ENCODE measurements at regions not wholly inside any gene's neighbourhood (a gene's known extent, or its start where the extent isn't known, plus 50 kb on each side); places are given as distances from the start of the nearest gene placed in this dataset.
A peak's percentile ranks its signal among the peaks of the same experiment; 100 is the strongest.

DNA sequence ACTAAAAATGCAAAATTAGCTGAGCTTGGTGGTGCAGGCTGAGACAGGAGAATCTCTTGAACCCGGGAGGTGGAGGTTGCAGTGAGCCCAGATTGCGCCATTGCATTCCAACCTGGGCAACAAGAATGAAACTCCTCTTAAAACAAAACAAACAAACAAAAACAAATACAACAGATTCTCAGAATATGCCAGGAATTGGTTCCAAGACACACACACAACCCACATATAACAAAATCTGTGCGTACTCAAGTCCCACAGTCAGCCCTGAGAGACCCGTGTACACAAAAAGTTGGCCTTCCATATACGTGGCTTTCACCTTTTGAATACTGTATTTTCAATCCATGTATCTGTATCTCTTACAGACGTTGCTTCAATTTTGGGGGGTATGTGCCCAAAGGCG lies 98.9 kb upstream of the MARCKS start:
- H2BK5ac ChIP-seq (ENCODE audit: low read depth, low read length, poor library complexity, severe bottlenecking), result no peak overlapping the region
- no peak overlapping the region for H2AK5ac ChIP-seq (ENCODE audit: low read length, severe bottlenecking)
- no peak overlapping the region for H3K4me2 ChIP-seq (ENCODE audit: low read length, poor library complexity, severe bottlenecking)
- no peak overlapping the region for H4K91ac ChIP-seq (ENCODE audit: low read length)
- H3K4ac ChIP-seq (ENCODE audit: low read depth in 1 of 2, low read length in 2 of 2), result no peak overlapping the region
- no peak overlapping the region for H3K9ac ChIP-seq (ENCODE audit: low read length)
- no peaks in the 10 kb centered on the region for H3K27me3 ChIP-seq (ENCODE audit: control insufficient read depth in 1 of 2, insufficient read depth in 1 of 2, low read length in 2 of 2)
- no peak overlapping the region for H2BK120ac ChIP-seq (ENCODE audit: low read depth, low read length)
- H3K4me3 ChIP-seq (ENCODE audit: insufficient read depth in 1 of 2, low read depth in 1 of 2, low read length in 2 of 2), result no peak overlapping the region
- no peaks in the 10 kb centered on the region for H3K36me3 ChIP-seq (ENCODE audit: control insufficient read depth in 1 of 2, insufficient read depth in 2 of 2, low read depth in 1 of 2, low read length in 2 of 2)
- no peak overlapping the region for H3K23ac ChIP-seq (ENCODE audit: low read length in 2 of 2)
- no peaks in the 10 kb centered on the region for H3K79me1 ChIP-seq (replicated peaks; ENCODE audit: low read length, poor library complexity, severe bottlenecking)
- no peak overlapping the region for H3K14ac ChIP-seq (ENCODE audit: low read length in 2 of 2)
- no peaks in the 10 kb centered on the region for H3K4me1 ChIP-seq (ENCODE audit: control insufficient read depth, insufficient read depth, low read depth, low read length)
- H2BK12ac ChIP-seq (ENCODE audit: low read length in 2 of 2), result no peak overlapping the region
- H3K27ac ChIP-seq (ENCODE audit: low read length, poor library complexity, severe bottlenecking), result no peak overlapping the region
- no peak for DNase-seq
- H4K8ac ChIP-seq (ENCODE audit: low read length), result no peak overlapping the region
- no peaks in the 10 kb centered on the region for H3K9me3 ChIP-seq (ENCODE audit: control insufficient read depth, low read length)
- no peak overlapping the region for H2AFZ ChIP-seq (ENCODE audit: low read depth, low read length)
- no peak overlapping the region for H2BK15ac ChIP-seq (ENCODE audit: low read depth, poor library complexity, severe bottlenecking)
- no peak overlapping the region for H3K18ac ChIP-seq (ENCODE audit: low read depth in 1 of 2, low read length in 2 of 2)
- 82% methylated on average over 5 of the region's 7 CpGs for WGBS

DNA sequence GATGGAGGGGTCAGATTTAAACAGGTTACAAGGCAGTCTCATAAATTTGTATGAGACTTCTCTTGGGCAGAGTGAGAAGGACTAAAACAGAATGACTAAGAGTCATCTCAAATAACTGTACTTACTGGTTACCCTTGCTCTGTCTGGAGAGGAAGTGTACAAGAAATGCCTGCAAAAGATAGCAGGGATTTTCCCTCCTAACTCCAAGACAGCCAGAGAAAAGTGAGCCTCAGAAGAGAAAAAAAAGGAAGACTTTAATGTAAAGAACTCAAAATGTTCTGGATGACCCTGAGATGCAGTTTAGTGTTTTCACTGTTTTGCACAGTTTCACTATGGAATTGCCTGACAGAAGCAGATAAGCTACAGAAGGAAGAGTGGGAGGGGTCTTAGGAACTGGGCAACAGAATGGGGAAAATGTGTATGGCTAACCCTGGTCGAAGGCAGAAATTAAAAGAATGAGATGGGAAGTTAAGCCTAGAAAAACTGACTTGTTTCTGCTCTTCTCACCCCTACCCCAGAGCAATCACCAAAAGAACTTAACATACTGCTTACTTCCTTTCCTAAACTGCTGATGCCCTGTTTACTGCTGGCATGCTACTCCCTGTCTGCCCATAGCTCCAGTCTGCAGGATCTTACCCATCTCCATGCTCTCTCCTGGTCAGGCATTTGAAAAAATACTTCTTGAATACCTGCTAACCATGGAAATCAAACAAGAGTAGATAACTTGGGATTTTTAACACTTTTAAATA lies 98.1 kb upstream of the MARCKS start:
- WGBS, result 80% methylated on average over 1 of the region's 1 CpG
- H4K91ac ChIP-seq (ENCODE audit: low read length), result no peak overlapping the region
- no peak overlapping the region for H2BK12ac ChIP-seq (ENCODE audit: low read length in 2 of 2)
- H3K79me1 ChIP-seq (replicated peaks; ENCODE audit: low read length, poor library complexity, severe bottlenecking), result no peaks in the 10 kb centered on the region
- no peak overlapping the region for H3K4me2 ChIP-seq (ENCODE audit: low read length, poor library complexity, severe bottlenecking)
- no peak overlapping the region for H2BK120ac ChIP-seq (ENCODE audit: low read depth, low read length)
- no peak for DNase-seq
- no peaks in the 10 kb centered on the region for H3K27me3 ChIP-seq (ENCODE audit: control insufficient read depth in 1 of 2, insufficient read depth in 1 of 2, low read length in 2 of 2)
- no peaks in the 10 kb centered on the region for H3K4me1 ChIP-seq (ENCODE audit: control insufficient read depth, insufficient read depth, low read depth, low read length)
- H4K8ac ChIP-seq (ENCODE audit: low read length), result no peak overlapping the region
- no peaks in the 10 kb centered on the region for H3K9me3 ChIP-seq (ENCODE audit: control insufficient read depth, low read length)
- H2AFZ ChIP-seq (ENCODE audit: low read depth, low read length), result no peak overlapping the region
- no peak overlapping the region for H3K27ac ChIP-seq (ENCODE audit: low read length, poor library complexity, severe bottlenecking)
- H2BK5ac ChIP-seq (ENCODE audit: low read depth, low read length, poor library complexity, severe bottlenecking), result no peak overlapping the region
- peak overlapping the region in 1 of 2 experiments; percentile 70 for H3K18ac ChIP-seq (ENCODE audit: low read depth in 1 of 2, low read length in 2 of 2)
- H2BK15ac ChIP-seq (ENCODE audit: low read depth, poor library complexity, severe bottlenecking), result no peak overlapping the region
- no peak overlapping the region for H3K14ac ChIP-seq (ENCODE audit: low read length in 2 of 2)
- H3K9ac ChIP-seq (ENCODE audit: low read length), result no peak overlapping the region
- H2AK5ac ChIP-seq (ENCODE audit: low read length, severe bottlenecking), result no peak overlapping the region
- no peak overlapping the region for H3K23ac ChIP-seq (ENCODE audit: low read length in 2 of 2)
- no peaks in the 10 kb centered on the region for H3K36me3 ChIP-seq (ENCODE audit: control insufficient read depth in 1 of 2, insufficient read depth in 2 of 2, low read depth in 1 of 2, low read length in 2 of 2)
- H3K4ac ChIP-seq (ENCODE audit: low read depth in 1 of 2, low read length in 2 of 2), result no peak overlapping the region
- no peak overlapping the region for H3K4me3 ChIP-seq (ENCODE audit: insufficient read depth in 1 of 2, low read depth in 1 of 2, low read length in 2 of 2)

DNA sequence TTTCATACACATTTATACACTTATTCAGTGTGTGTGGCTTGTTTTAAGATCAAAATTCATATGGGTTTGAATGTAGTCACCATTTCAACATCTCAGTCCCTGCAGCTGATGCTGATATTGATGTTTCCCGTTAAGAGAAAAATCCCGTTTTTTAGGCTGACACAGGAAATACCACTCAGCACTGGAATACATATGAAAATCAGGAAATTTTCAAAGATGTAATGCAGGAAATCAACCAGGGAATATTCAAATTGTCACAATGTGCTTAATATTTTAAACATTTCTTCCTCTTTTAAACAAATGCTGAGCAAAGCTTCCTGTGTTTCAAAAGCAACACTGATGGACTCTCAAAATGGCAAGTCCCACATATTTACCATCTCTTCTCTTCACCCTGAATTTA lies 94.5 kb upstream of the MARCKS start:
- H4K8ac ChIP-seq (ENCODE audit: low read length), result no peak overlapping the region
- no peaks in the 10 kb centered on the region for H3K36me3 ChIP-seq (ENCODE audit: control insufficient read depth in 1 of 2, insufficient read depth in 2 of 2, low read depth in 1 of 2, low read length in 2 of 2)
- no peak overlapping the region for H2AK5ac ChIP-seq (ENCODE audit: low read length, severe bottlenecking)
- no peak overlapping the region for H3K27ac ChIP-seq (ENCODE audit: low read length, poor library complexity, severe bottlenecking)
- H2BK15ac ChIP-seq (ENCODE audit: low read depth, poor library complexity, severe bottlenecking), result no peak overlapping the region
- no peak overlapping the region for H2BK5ac ChIP-seq (ENCODE audit: low read depth, low read length, poor library complexity, severe bottlenecking)
- H3K9ac ChIP-seq (ENCODE audit: low read length), result no peak overlapping the region
- no peak overlapping the region for H2AFZ ChIP-seq (ENCODE audit: low read depth, low read length)
- H3K79me1 ChIP-seq (replicated peaks; ENCODE audit: low read length, poor library complexity, severe bottlenecking), result no peaks in the 10 kb centered on the region
- H3K23ac ChIP-seq (ENCODE audit: low read length in 2 of 2), result no peak overlapping the region
- H3K4me1 ChIP-seq (ENCODE audit: control insufficient read depth, insufficient read depth, low read depth, low read length), result no peaks in the 10 kb centered on the region
- H2BK120ac ChIP-seq (ENCODE audit: low read depth, low read length), result no peak overlapping the region
- no peak overlapping the region for H3K14ac ChIP-seq (ENCODE audit: low read length in 2 of 2)
- no peaks in the 10 kb centered on the region for H3K27me3 ChIP-seq (ENCODE audit: control insufficient read depth in 1 of 2, insufficient read depth in 1 of 2, low read length in 2 of 2)
- H3K9me3 ChIP-seq (ENCODE audit: control insufficient read depth, low read length), result no peaks in the 10 kb centered on the region
- no peak overlapping the region for H2BK12ac ChIP-seq (ENCODE audit: low read length in 2 of 2)
- 80% methylated on average over 2 of the region's 2 CpGs for WGBS
- no peak overlapping the region for H4K91ac ChIP-seq (ENCODE audit: low read length)
- no peak for DNase-seq
- no peak overlapping the region for H3K4ac ChIP-seq (ENCODE audit: low read depth in 1 of 2, low read length in 2 of 2)
- no peak overlapping the region for H3K4me2 ChIP-seq (ENCODE audit: low read length, poor library complexity, severe bottlenecking)
- no peak overlapping the region for H3K4me3 ChIP-seq (ENCODE audit: insufficient read depth in 1 of 2, low read depth in 1 of 2, low read length in 2 of 2)
- H3K18ac ChIP-seq (ENCODE audit: low read depth in 1 of 2, low read length in 2 of 2), result no peak overlapping the region

DNA sequence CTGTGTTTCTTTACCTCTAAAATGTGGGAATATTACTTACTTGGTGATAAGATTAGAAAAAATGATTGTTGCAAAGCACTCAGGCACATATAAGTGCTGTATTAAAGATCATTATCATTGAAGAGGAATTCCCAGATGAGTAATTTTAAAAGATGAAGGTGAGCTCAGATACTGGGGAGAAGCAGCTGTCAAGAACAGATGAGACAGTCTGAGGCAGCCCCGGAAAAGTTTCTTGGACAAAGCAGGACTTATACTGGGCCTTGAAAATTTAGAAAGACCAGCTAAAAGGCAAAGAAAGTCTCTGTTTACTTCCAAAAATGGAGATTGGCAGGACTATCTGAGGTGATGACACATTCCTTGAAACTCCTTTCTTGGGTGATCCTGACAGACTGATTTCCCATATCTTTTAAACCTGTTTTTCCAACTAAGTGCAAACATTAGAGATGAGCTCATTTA lies 93.8 kb upstream of the MARCKS start:
- no peak overlapping the region for H3K18ac ChIP-seq (ENCODE audit: low read depth in 1 of 2, low read length in 2 of 2)

More for the DNA sequence above, 93.8 kb upstream of the MARCKS start:
- H3K4ac ChIP-seq (ENCODE audit: low read depth in 1 of 2, low read length in 2 of 2), result no peak overlapping the region
- H3K4me3 ChIP-seq (ENCODE audit: insufficient read depth in 1 of 2, low read depth in 1 of 2, low read length in 2 of 2), result no peak overlapping the region
- no peak overlapping the region for H3K14ac ChIP-seq (ENCODE audit: low read length in 2 of 2)
- H2AFZ ChIP-seq (ENCODE audit: low read depth, low read length), result no peak overlapping the region
- 89% methylated on average over 1 of the region's 1 CpG for WGBS
- no peak overlapping the region for H2BK12ac ChIP-seq (ENCODE audit: low read length in 2 of 2)
- no peaks in the 10 kb centered on the region for H3K9me3 ChIP-seq (ENCODE audit: control insufficient read depth, low read length)
- H3K23ac ChIP-seq (ENCODE audit: low read length in 2 of 2), result no peak overlapping the region
- H3K36me3 ChIP-seq (ENCODE audit: control insufficient read depth in 1 of 2, insufficient read depth in 2 of 2, low read depth in 1 of 2, low read length in 2 of 2), result no peaks in the 10 kb centered on the region
- H2AK5ac ChIP-seq (ENCODE audit: low read length, severe bottlenecking), result no peak overlapping the region
- H2BK5ac ChIP-seq (ENCODE audit: low read depth, low read length, poor library complexity, severe bottlenecking), result no peak overlapping the region
- H3K4me1 ChIP-seq (ENCODE audit: control insufficient read depth, insufficient read depth, low read depth, low read length), result no peaks in the 10 kb centered on the region
- no peak overlapping the region for H3K27ac ChIP-seq (ENCODE audit: low read length, poor library complexity, severe bottlenecking)
- DNase-seq, result no peak
- peak overlapping the region; percentile 1 for H3K9ac ChIP-seq (ENCODE audit: low read length)
- no peak overlapping the region for H4K91ac ChIP-seq (ENCODE audit: low read length)
- H3K79me1 ChIP-seq (replicated peaks; ENCODE audit: low read length, poor library complexity, severe bottlenecking), result no peaks in the 10 kb centered on the region
- no peak overlapping the region for H3K4me2 ChIP-seq (ENCODE audit: low read length, poor library complexity, severe bottlenecking)
- H2BK15ac ChIP-seq (ENCODE audit: low read depth, poor library complexity, severe bottlenecking), result no peak overlapping the region
- H2BK120ac ChIP-seq (ENCODE audit: low read depth, low read length), result no peak overlapping the region
- H3K27me3 ChIP-seq (ENCODE audit: control insufficient read depth in 1 of 2, insufficient read depth in 1 of 2, low read length in 2 of 2), result no peaks in the 10 kb centered on the region
- no peak overlapping the region for H4K8ac ChIP-seq (ENCODE audit: low read length)

All from mesenchymal stem cell (in vitro differentiated cells and primary cell).